Kidney (tissue), 13 donors: ENCODE measurements at regions not wholly inside any gene's neighbourhood (a gene's known extent, or its start where the extent isn't known, plus 50 kb on each side); places are given as distances from the start of the nearest gene placed in this dataset.

Experiments used
- DNase-seq, 5 donors: peaks; one replicate each; pipeline ENCODE4 v3.0.0-alpha.2; 2013 to 2020
- FAIRE-seq: peaks from 2 replicates; lab custom pipeline; 2012; peaks lifted over from hg19 to GRCh38; lab: Jason Lieb, UNC
- H3K27ac ChIP-seq, 2 donors: one replicate each; pipeline ENCODE4 v1.7.0; 2013; ENCODE audit warnings: low read depth in 2 of 2, low read length in 2 of 2, inconsistent platforms in 1 of 2
- H3K27me3 ChIP-seq: one replicate; pipeline ENCODE4 v1.7.1; 2013; ENCODE audit warnings: low read length, inconsistent platforms; ENCODE audit not compliant: control insufficient read depth, insufficient read depth
- H3K36me3 ChIP-seq, 3 donors: one replicate each; pipeline versions ENCODE4 v1.7.0 to v1.7.1; 2013; ENCODE audit warnings: low read length in 3 of 3, control low read depth in 1 of 3, inconsistent platforms in 1 of 3; ENCODE audit not compliant: insufficient read depth in 3 of 3, control insufficient read depth in 2 of 3
- H3K4me1 ChIP-seq, 3 donors: one replicate each; pipeline versions ENCODE4 v1.7.0 to v1.7.1; 2013; ENCODE audit warnings: low read length in 3 of 3, inconsistent platforms in 1 of 3, low read depth in 1 of 3; ENCODE audit not compliant: control insufficient read depth in 2 of 3, insufficient read depth in 2 of 3
- H3K4me3 ChIP-seq, 3 donors: one replicate each; pipeline versions ENCODE4 v1.7.0 to v1.8.1; 2013; ENCODE audit warnings: low read length in 3 of 3, control low read depth in 1 of 3, inconsistent platforms in 1 of 3
- H3K9ac ChIP-seq, 3 donors: one replicate each; pipeline versions ENCODE4 v1.7.0 to v1.7.1; 2013; ENCODE audit warnings: low read length in 3 of 3, control low read depth in 1 of 3, inconsistent platforms in 1 of 3
- H3K9me3 ChIP-seq, 3 donors: one replicate each; pipeline versions ENCODE4 v1.7.0 to v1.7.1; 2013; ENCODE audit warnings: low read length in 3 of 3, control low read depth in 1 of 3, inconsistent platforms in 1 of 3; ENCODE audit not compliant: control insufficient read depth in 2 of 3, insufficient read depth in 1 of 3
- CTCF ChIP-seq: IDR thresholded peaks from 3 replicates; pipeline ENCODE4 v1.5.1; 2012; ENCODE audit warnings: mild to moderate bottlenecking, moderate library complexity, borderline replicate concordance; ENCODE audit not compliant: insufficient read depth; ENCODE audit errors: extremely low read depth
- intact Hi-C: fragments of 100-400 bp; cut with DNase I; formaldehyde crosslinking; loops from one replicate; pipeline ENCODE4 v1.11.1; 2022
- donor health status: control.
- donor health status: control.
- donor health status: control.
- donor health status: control.
- donor health status: control.
- donor health status: DM: yes; HTN: yes; CAD: no.
- donor health status: Normal renal cell carcinoma (clear cell type).

- H3K27ac ChIP-seq = no peak overlapping the region
- no peaks in the 10 kb centered on the region for H3K27me3 ChIP-seq
- TF ChIP-seq CTCF = no peak
- H3K9ac ChIP-seq = no peak overlapping the region
- no peaks in the 10 kb centered on the region for H3K36me3 ChIP-seq
- no peak for DNase-seq
- no peaks in the 10 kb centered on the region for H3K4me1 ChIP-seq
- H3K4me3 ChIP-seq = no peak overlapping the region
- H3K9me3 ChIP-seq = no peaks in the 10 kb centered on the region
- intact Hi-C loops = no loop called here
- no peak for FAIRE-seq
Observed at GRCh38 chr21:24316277-24316922, 1290.9 kb downstream of the MRPL39 start.

- Histone ChIP-seq H3K27ac (no peak overlapping the region), H3K27me3 (no peaks in the 10 kb centered on the region), H3K4me1 (no peaks in the 10 kb centered on the region), H3K9me3 (no peaks in the 10 kb centered on the region), H3K9ac (no peak overlapping the region), H3K4me3 (no peak overlapping the region), H3K36me3 (no peaks in the 10 kb centered on the region)
- FAIRE-seq (no peak), DNase-seq (no peak)
- TF ChIP-seq CTCF = no peak
- intact Hi-C loops = no loop called here
Observed at GRCh38 chr21:24310788-24311187, 1296.5 kb downstream of the MRPL39 start.

- intact Hi-C loops = no loop called here
- Histone ChIP-seq H3K9ac (no peak overlapping the region), H3K36me3 (no peaks in the 10 kb centered on the region), H3K27ac (no peak overlapping the region), H3K27me3 (no peaks in the 10 kb centered on the region), H3K9me3 (no peaks in the 10 kb centered on the region), H3K4me3 (no peak overlapping the region), H3K4me1 (no peaks in the 10 kb centered on the region)
- no peak for TF ChIP-seq CTCF
- no peak for FAIRE-seq
- no peak for DNase-seq
Observed at GRCh38 chr21:24308183-24308582, 1299.1 kb downstream of the MRPL39 start.

- FAIRE-seq = no peak
- no peaks in the 10 kb centered on the region for H3K27me3 ChIP-seq
- no peak for TF ChIP-seq CTCF
Observed at GRCh38 chr21:24302400-24302799, 1304.9 kb downstream of the MRPL39 start.

More at GRCh38 chr21:24302400-24302799, 1304.9 kb downstream of the MRPL39 start:
- no peak overlapping the region for H3K27ac ChIP-seq
- DNase-seq = no peak
- H3K36me3 ChIP-seq = no peaks in the 10 kb centered on the region
- H3K4me1 ChIP-seq = no peaks in the 10 kb centered on the region
- H3K9me3 ChIP-seq = no peaks in the 10 kb centered on the region
- H3K4me3 ChIP-seq = no peak overlapping the region
- no peak overlapping the region for H3K9ac ChIP-seq
- intact Hi-C loops = no loop called here
